Endothelial cell of umbilical vein (primary cell): ENCODE measurements at regions not wholly inside any gene's neighbourhood (a gene's known extent, or its start where the extent isn't known, plus 50 kb on each side); places are given as distances from the start of the nearest gene placed in this dataset.

ENCODE experiments used
- BruUV-seq: library from RNA; stranded (reverse); fragments of 400-500 nt; replicated peaks from 2 replicates; lab custom pipeline; 2021; lab: Mats Ljungman, UMichigan
- CTCF ChIA-PET: fragments of 300-600, 350-600 bp; sonication (Branson Sonifier 250); formaldehyde crosslinking; loops from one replicate; lab custom pipeline; 2021; ENCODE audit warnings: antibody characterized with exemption, inconsistent platforms; lab: Charles Lee
- POLR2A ChIA-PET: fragments of 300-600, 350-600 bp; sonication (Branson Sonifier 250); formaldehyde crosslinking; loops from one replicate; lab custom pipeline; 2021; ENCODE audit warnings: antibody characterized with exemption, inconsistent platforms; lab: Charles Lee
- DNase-seq: peaks from one replicate; pipeline ENCODE4 v3.0.0-alpha.2; 2011; ENCODE audit warnings: low read depth, low spot score
- FAIRE-seq: peaks from 2 replicates; lab custom pipeline; 2011; peaks lifted over from hg19 to GRCh38; lab: Jason Lieb, UNC
- H2AFZ ChIP-seq: 2 replicates; pipeline ENCODE4 v1.6.0; 2012; ENCODE audit warnings: low read depth, low read length, control low read depth, inconsistent platforms
- H3K27ac ChIP-seq: 2 replicates; pipeline ENCODE4 v1.5.1; 2011; ENCODE audit warnings: low read depth, mild to moderate bottlenecking, control low read depth, low read length, moderate library complexity; ENCODE audit not compliant: insufficient read depth
- H3K27me3 ChIP-seq, 2 experiments: 2 replicates each; pipeline versions ENCODE4 v1.6.0 to v1.6.1; 2011; ENCODE audit warnings: low read length in 2 of 2, mixed read lengths in 1 of 2; ENCODE audit not compliant: control insufficient read depth in 2 of 2, insufficient read depth in 2 of 2
- H3K36me3 ChIP-seq, 2 experiments: 2 replicates in 1 of 2; 3 replicates in 1 of 2; pipeline ENCODE4 v1.5.1; 2011; ENCODE audit warnings: low read length in 2 of 2, mild to moderate bottlenecking in 1 of 2, moderate library complexity in 1 of 2; ENCODE audit not compliant: control insufficient read depth in 2 of 2, insufficient read depth in 2 of 2; ENCODE audit errors: extremely low read depth in 1 of 2
- H3K4me1 ChIP-seq: 3 replicates; pipeline ENCODE4 v1.5.1; 2011; ENCODE audit warnings: mild to moderate bottlenecking, low read length; ENCODE audit not compliant: control insufficient read depth, insufficient read depth; ENCODE audit errors: extremely low read depth
- H3K4me2 ChIP-seq: 2 replicates; pipeline ENCODE4 v1.6.1; 2011; ENCODE audit warnings: low read length, control low read depth, mixed read lengths; ENCODE audit not compliant: insufficient read depth
- H3K4me3 ChIP-seq, 3 experiments: fragments of 200-600 bp in 1 of 3; sonication (generic), shearing (Covaris generic) in 1 of 3; replicated peaks in 1 of 3; 2 replicates each; pipeline ENCODE4 v1.5.1; 2011 to 2016; ENCODE audit warnings: control low read depth in 3 of 3, low read length in 3 of 3, mild to moderate bottlenecking in 2 of 3, inconsistent platforms in 1 of 3, low read depth in 1 of 3, moderate library complexity in 1 of 3; ENCODE audit not compliant: insufficient read depth in 1 of 3
- H3K79me2 ChIP-seq: 2 replicates; pipeline ENCODE4 v1.6.0; 2012; ENCODE audit warnings: low read length, inconsistent platforms; ENCODE audit not compliant: control insufficient read depth, insufficient read depth
- H3K9ac ChIP-seq: replicated peaks from 2 replicates; pipeline ENCODE3; 2011; ENCODE audit warnings: low read length, control low read depth; ENCODE audit not compliant: insufficient read depth; ENCODE audit errors: extremely low read depth
- H3K9me1 ChIP-seq: replicated peaks from 3 replicates; pipeline ENCODE4 v1.6.0; 2011; ENCODE audit warnings: mild to moderate bottlenecking, low read length; ENCODE audit not compliant: control insufficient read depth, insufficient read depth; ENCODE audit errors: extremely low read depth
- H3K9me3 ChIP-seq: replicated peaks from 2 replicates; pipeline ENCODE4 v1.5.1; 2012; ENCODE audit warnings: low read length, inconsistent platforms; ENCODE audit not compliant: control insufficient read depth, insufficient read depth
- H4K20me1 ChIP-seq: replicated peaks from 2 replicates; pipeline ENCODE3; 2011; ENCODE audit warnings: mild to moderate bottlenecking, low read length; ENCODE audit not compliant: control insufficient read depth, insufficient read depth; ENCODE audit errors: extremely low read depth
- CTCF ChIP-seq, 2 donors: IDR thresholded peaks; 1 replicate in 1 of 2; 2 replicates in 1 of 2; pipeline ENCODE4 v1.5.1; 2011; ENCODE audit warnings: low read length in 2 of 2, mild to moderate bottlenecking in 2 of 2, moderate library complexity in 2 of 2, control low read depth in 1 of 2, inconsistent platforms in 1 of 2, low read depth in 1 of 2; ENCODE audit not compliant: insufficient read depth in 1 of 2; ENCODE audit errors: extremely low read depth in 1 of 2
- EZH2 ChIP-seq: IDR thresholded peaks from 2 replicates; pipeline ENCODE4 v1.6.1; 2012; ENCODE audit warnings: borderline replicate concordance, low read depth, mild to moderate bottlenecking, moderate library complexity, low read length, inconsistent platforms; ENCODE audit not compliant: severe bottlenecking
- FOS ChIP-seq: IDR thresholded peaks from 2 replicates; pipeline ENCODE4 v1.6.1; 2011; ENCODE audit warnings: mild to moderate bottlenecking, low read length, moderate library complexity, borderline replicate concordance; ENCODE audit not compliant: insufficient read depth
- GATA2 ChIP-seq: IDR thresholded peaks from 2 replicates; pipeline ENCODE4 v1.7.0; 2011; ENCODE audit warnings: low read depth, mild to moderate bottlenecking, moderate library complexity, mixed read lengths, low read length; ENCODE audit not compliant: insufficient read length, insufficient read depth
- JUN ChIP-seq: IDR thresholded peaks from 2 replicates; pipeline ENCODE4 v1.6.1; 2011; ENCODE audit warnings: borderline replicate concordance, low read depth; ENCODE audit not compliant: insufficient read length, insufficient read depth
- MAX ChIP-seq: IDR thresholded peaks from 2 replicates; pipeline ENCODE4 v1.6.1; 2011; ENCODE audit not compliant: insufficient read depth, insufficient read length
- MYC ChIP-seq: IDR thresholded peaks from one replicate; pipeline ENCODE4 v1.6.1; 2011; ENCODE audit warnings: mild to moderate bottlenecking, low read depth, low read length
- POLR2A ChIP-seq: IDR thresholded peaks from 2 replicates; pipeline ENCODE4 v1.6.1; 2012; ENCODE audit warnings: low read depth, mild to moderate bottlenecking, control low read depth, low read length
- POLR2AphosphoS5 ChIP-seq: IDR thresholded peaks from 2 replicates; pipeline ENCODE4 v1.6.1; 2012; ENCODE audit warnings: low read depth, mild to moderate bottlenecking, control low read depth, low read length, moderate library complexity; ENCODE audit not compliant: insufficient read depth
- dilution Hi-C: fragments of 300-500 bp; cut with MboI; formaldehyde crosslinking; loops from one replicate; pipeline ENCODE4 v1.15.0; 2019; ENCODE audit warnings: low sequenced_read_pairs; ENCODE audit not compliant: extremely low pct_ligation_motif_present
- intact Hi-C: fragments of 100-400 bp; cut with micrococcal nuclease; formaldehyde crosslinking; loops from one replicate; pipeline ENCODE4 v1.10.0; 2022

DNA sequence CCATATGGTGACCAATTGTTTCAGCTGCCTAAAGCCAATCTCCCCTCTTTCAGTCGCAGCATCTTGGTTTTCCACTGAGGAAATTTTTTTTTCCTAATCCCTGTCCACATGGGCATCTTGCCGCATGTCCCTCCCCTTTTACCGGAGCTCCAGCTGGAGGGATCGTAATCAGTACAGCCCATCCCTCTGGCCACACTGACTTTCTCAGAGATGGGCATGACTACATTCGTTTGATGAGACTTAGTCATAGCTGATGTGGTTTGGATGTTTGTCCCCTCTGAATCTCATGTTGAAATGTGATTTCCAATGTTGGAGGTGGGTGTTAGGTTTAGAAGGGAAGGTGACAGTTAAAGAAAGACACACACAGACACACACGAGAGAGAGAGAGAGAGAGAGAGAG, 186.8 kb upstream of the CXCL12 start:
- FAIRE-seq (no peak), DNase-seq (no peak)
- Histone ChIP-seq H3K4me2 (no peak overlapping the region), H3K36me3 (no peaks in the 10 kb centered on the region), H3K9ac (no peak overlapping the region), H3K27me3 (no peaks in the 10 kb centered on the region), H4K20me1 (no peaks in the 10 kb centered on the region), H2AFZ (no peak overlapping the region), H3K4me3 (no peak overlapping the region), H3K27ac (no peak overlapping the region), H3K4me1 (peaks cover 18% of the 10 kb centered on the region), H3K79me2 (no peaks in the 10 kb centered on the region), H3K9me3 (no peaks in the 10 kb centered on the region), H3K9me1 (no peaks in the 10 kb centered on the region)
- POLR2A ChIA-PET = no interaction called here
- CTCF ChIA-PET = interaction anchor here (0.6 kb wide), 1 partner anchor 902 kb away, joined by 3 read pairs; no protein-coding TSS in a partner anchor
- no TSS peak for BruUV-seq
- dilution Hi-C loops (no loop called here), intact Hi-C loops (no loop called here)
- TF ChIP-seq MAX (no peak), FOS (no peak), POLR2A (no peak)

DNA sequence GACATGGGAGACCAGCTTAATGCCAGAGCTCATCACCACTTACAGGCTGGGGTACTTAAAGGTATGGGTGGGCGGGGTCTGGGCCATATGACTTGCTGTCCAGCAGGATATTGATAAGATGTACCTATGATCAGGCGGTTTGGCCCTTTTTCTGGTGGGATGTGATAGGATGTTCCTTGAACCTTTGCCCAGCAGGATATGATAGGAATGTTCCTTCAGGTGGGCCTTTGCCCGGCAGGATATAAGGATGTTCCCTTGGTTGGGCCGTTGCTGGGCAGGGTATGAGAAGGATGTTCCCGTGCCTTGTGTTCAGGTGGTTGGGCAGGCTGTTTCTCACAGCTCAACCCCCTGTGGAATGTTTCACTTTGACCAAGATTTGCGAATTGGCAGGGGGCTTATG, 187.2 kb upstream of the CXCL12 start:
- intact Hi-C loops = no loop called here
- H2AFZ ChIP-seq = no peak overlapping the region
- no peaks in the 10 kb centered on the region for H3K9me3 ChIP-seq
- H3K9me1 ChIP-seq = no peaks in the 10 kb centered on the region
- H3K9ac ChIP-seq = no peak overlapping the region
- no peak overlapping the region for H3K27ac ChIP-seq
- H4K20me1 ChIP-seq = no peaks in the 10 kb centered on the region
- DNase-seq = no peak
- dilution Hi-C loops = no loop called here
- H3K4me2 ChIP-seq = no peak overlapping the region
- no peak overlapping the region for H3K4me3 ChIP-seq
- TF ChIP-seq POLR2A (no peak), JUN (no peak), MAX (no peak), MYC (no peak), POLR2AphosphoS5 (no peak), FOS (no peak), GATA2 (no peak), EZH2 (no peak), CTCF (IDR thresholded peaks at IDR 0.05; ENCODE audit: extremely low read depth in 1 of 2, insufficient read depth in 1 of 2, low read depth in 1 of 2, low read length in 2 of 2) (no peak)
- POLR2A ChIA-PET = no interaction called here
- no TSS peak for BruUV-seq
- no peaks in the 10 kb centered on the region for H3K36me3 ChIP-seq
- H3K4me1 ChIP-seq = peaks cover 18% of the 10 kb centered on the region
- no peak for FAIRE-seq
- CTCF ChIA-PET = interaction anchor here (0.6 kb wide), 1 partner anchor 902 kb away, joined by 3 read pairs; no protein-coding TSS in a partner anchor
- no peaks in the 10 kb centered on the region for H3K27me3 ChIP-seq
- no peaks in the 10 kb centered on the region for H3K79me2 ChIP-seq
